B cell (primary cell): ENCODE measurements at regions not wholly inside any gene's neighbourhood (a gene's known extent, or its start where the extent isn't known, plus 50 kb on each side); places are given as distances from the start of the nearest gene placed in this dataset.

ENCODE experiments used
- ATAC-seq: fragments of 200-7000 bp; cut with Tn5 transposase; one replicate; pipeline ENCODE4 v1.10.0; 2021; ENCODE audit warnings: low read depth, mild to moderate bottlenecking, moderate number of reproducible peaks, moderate library complexity
- CTCF ChIA-PET: fragments of 350-600 bp; sonication (Branson Sonifier 250); formaldehyde crosslinking; loops from one replicate; lab custom pipeline; 2021; ENCODE audit warnings: antibody characterized with exemption, inconsistent platforms; lab: Charles Lee
- POLR2A ChIA-PET: fragments of 350-600 bp; sonication (Branson Sonifier 250); formaldehyde crosslinking; loops from one replicate; lab custom pipeline; 2021; ENCODE audit warnings: antibody characterized with exemption; lab: Charles Lee
- DNase-seq: peaks from one replicate; pipeline ENCODE4 v3.0.0; 2013
- H2AFZ ChIP-seq: 2 replicates; pipeline ENCODE4 v1.6.1; 2012; ENCODE audit warnings: mild to moderate bottlenecking, low read depth, low read length; ENCODE audit not compliant: insufficient read depth, poor library complexity, severe bottlenecking
- H3K27ac ChIP-seq, 2 donors: 1 replicate in 1 of 2; 2 replicates in 1 of 2; pipeline ENCODE4 v1.5.1; 2012 to 2013; ENCODE audit warnings: low read length in 2 of 2, mild to moderate bottlenecking in 2 of 2, moderate library complexity in 1 of 2
- H3K27me3 ChIP-seq, 4 experiments: fragments of 200-600 bp in 1 of 4; sonication (generic) in 1 of 4; replicated peaks in 1 of 4; 1 replicate in 2 of 4; 2 replicates in 2 of 4; pipeline versions ENCODE4 v1.6.1 to v1.7.0; 2013 to 2016; ENCODE audit warnings: low read length in 3 of 4, mild to moderate bottlenecking in 2 of 4, mixed read lengths in 1 of 4, moderate library complexity in 1 of 4; ENCODE audit not compliant: insufficient read depth in 4 of 4, control insufficient read depth in 3 of 4; ENCODE audit errors: control extremely low read depth in 1 of 4
- H3K36me3 ChIP-seq, 2 experiments: replicated peaks in 1 of 2; 1 replicate in 1 of 2; 2 replicates in 1 of 2; pipeline versions ENCODE4 v1.6.1 to v1.7.1; 2013; ENCODE audit warnings: low read length in 1 of 2; ENCODE audit not compliant: insufficient read depth in 2 of 2, control insufficient read depth in 1 of 2; ENCODE audit errors: control extremely low read depth in 1 of 2, extremely low read depth in 1 of 2
- H3K4me1 ChIP-seq, 2 donors: fragments of 200-600 bp in 1 of 2; sonication (generic) in 1 of 2; 1 replicate in 1 of 2; 2 replicates in 1 of 2; pipeline versions ENCODE4 v1.5.1 to v1.6.1; 2013 to 2017; ENCODE audit warnings: low read length in 2 of 2; ENCODE audit not compliant: control insufficient read depth in 2 of 2, insufficient read depth in 2 of 2
- H3K4me2 ChIP-seq: replicated peaks from 2 replicates; pipeline ENCODE3; 2012; ENCODE audit warnings: mild to moderate bottlenecking, low read depth, low read length; ENCODE audit not compliant: poor library complexity, severe bottlenecking
- H3K4me3 ChIP-seq, 5 experiments: fragments of 200-600 bp in 1 of 5; sonication (generic) in 1 of 5; 1 replicate in 3 of 5; 2 replicates in 2 of 5; pipeline versions ENCODE4 v1.5.1 to v1.7.0; 2011 to 2016; ENCODE audit warnings: low read length in 4 of 5, mild to moderate bottlenecking in 4 of 5, low read depth in 2 of 5, control low read depth in 1 of 5, moderate library complexity in 1 of 5; ENCODE audit not compliant: insufficient read depth in 1 of 5; ENCODE audit errors: control extremely low read depth in 1 of 5, extremely low read depth in 1 of 5
- H3K79me2 ChIP-seq: fragments of 200-600 bp; sonication (generic); one replicate; pipeline ENCODE4 v1.6.0; 2016; ENCODE audit warnings: low read length; ENCODE audit not compliant: control insufficient read depth, insufficient read depth
- H3K9ac ChIP-seq: fragments of 200-600 bp; sonication (generic); 2 replicates; pipeline ENCODE4 v1.6.1; 2017; ENCODE audit warnings: mild to moderate bottlenecking, low read length, moderate library complexity
- H3K9me3 ChIP-seq, 3 donors: one replicate each; pipeline versions ENCODE4 v1.6.1 to v1.7.1; 2013; ENCODE audit warnings: low read length in 2 of 3; ENCODE audit not compliant: control insufficient read depth in 2 of 3, insufficient read depth in 1 of 3; ENCODE audit errors: control extremely low read depth in 1 of 3
- H4K20me1 ChIP-seq: 2 replicates; pipeline ENCODE4 v1.6.0; 2012; ENCODE audit warnings: mild to moderate bottlenecking, low read length; ENCODE audit not compliant: insufficient read depth, control insufficient read depth, poor library complexity, severe bottlenecking
- H3K27ac Mint-ChIP-seq: one replicate; pipeline ENCODE4 v1.8.0; 2021; ENCODE audit warnings: mixed read lengths
- H3K27me3 Mint-ChIP-seq: one replicate; pipeline ENCODE4 v1.8.0; 2021; ENCODE audit warnings: mixed read lengths
- H3K4me1 Mint-ChIP-seq: one replicate; pipeline ENCODE4 v1.8.0; 2021; ENCODE audit warnings: mixed read lengths
- H3K4me3 Mint-ChIP-seq: one replicate; pipeline ENCODE4 v1.8.0; 2021; ENCODE audit warnings: mixed read lengths
- H3K9me3 Mint-ChIP-seq: one replicate; pipeline ENCODE4 v1.8.0; 2022; ENCODE audit warnings: mixed read lengths; ENCODE audit not compliant: insufficient read depth
- CTCF ChIP-seq: fragments of 200-600 bp; IDR thresholded peaks from one replicate; pipeline ENCODE4 v1.8.0; 2022; ENCODE audit warnings: antibody characterized with exemption, mild to moderate bottlenecking
- EZH2 ChIP-seq: IDR thresholded peaks from 2 replicates; pipeline ENCODE4 v1.6.1; 2012; ENCODE audit warnings: borderline replicate concordance, low read depth, mild to moderate bottlenecking, moderate library complexity, low read length; ENCODE audit not compliant: insufficient read depth, poor library complexity, severe bottlenecking
- WGBS: methylation state at CpG from one replicate; pipeline ENCODE4 v1.1.5; 2013; ENCODE audit warnings: missing lambda C conversion rate; ENCODE audit not compliant: insufficient coverage; 5-methylcytosine and 5-hydroxymethylcytosine counted together
- intact Hi-C: fragments of 100-400 bp; cut with micrococcal nuclease; formaldehyde crosslinking; loops from one replicate; pipeline ENCODE4 v1.10.0; 2022

DNA sequence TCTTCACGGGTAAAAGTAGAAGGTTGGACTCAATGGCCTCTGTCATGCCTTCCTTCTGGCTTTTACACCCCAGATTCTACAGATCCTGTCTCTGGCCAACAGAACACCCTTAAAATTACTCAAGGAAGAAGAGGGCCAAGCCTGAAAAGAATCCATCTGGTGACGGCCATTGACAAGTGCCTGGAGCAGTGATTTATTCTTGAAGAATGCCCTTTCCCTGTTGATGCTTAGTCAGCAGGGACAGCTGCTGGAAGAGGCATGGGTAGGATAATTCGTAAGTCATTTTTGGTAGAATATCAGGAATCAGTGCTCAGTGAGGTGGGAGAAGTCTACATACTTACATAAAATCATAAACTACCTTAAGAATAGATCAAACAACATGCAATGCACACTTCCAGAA, 397.9 kb downstream of the SAMD5 start:
- intact Hi-C loops: no loop called here
- Mint-ChIP-seq H3K4me3 (no peak overlapping the region), H3K4me1 (no peaks in the 10 kb centered on the region), H3K9me3 (no peaks in the 10 kb centered on the region), H3K27ac (no peak overlapping the region), H3K27me3 (no peaks in the 10 kb centered on the region)
- no peak overlapping the region for H3K4me3 ChIP-seq
- H3K4me1 ChIP-seq: no peaks in the 10 kb centered on the region
- no peaks in the 10 kb centered on the region for H3K36me3 ChIP-seq
- ATAC-seq (no peak), DNase-seq (no peak)
- no peak overlapping the region for H2AFZ ChIP-seq
- H3K9ac ChIP-seq: no peak overlapping the region
- POLR2A ChIA-PET: no interaction called here
- no peak overlapping the region for H3K27ac ChIP-seq
- no peaks in the 10 kb centered on the region for H3K27me3 ChIP-seq
- 100% methylated on average over 1 of the region's 3 CpGs for WGBS
- no peaks in the 10 kb centered on the region for H4K20me1 ChIP-seq
- H3K4me2 ChIP-seq: no peak overlapping the region
- TF ChIP-seq CTCF (no peak), EZH2 (no peak)
- H3K9me3 ChIP-seq: peaks cover 0 to 2% (median 0%) of the 10 kb centered on the region in 3 donors
- CTCF ChIA-PET: no interaction called here
- no peaks in the 10 kb centered on the region for H3K79me2 ChIP-seq

GRCh38 chr6:147909640-147910039, 401.1 kb downstream of the SAMD5 start:
- Mint-ChIP-seq H3K9me3 (no peaks in the 10 kb centered on the region), H3K4me3 (no peak overlapping the region), H3K27ac (no peak overlapping the region), H3K4me1 (no peaks in the 10 kb centered on the region), H3K27me3 (no peaks in the 10 kb centered on the region)
- no peak overlapping the region for H3K27ac ChIP-seq
- ChIA-PET CTCF (no interaction called here), POLR2A (no interaction called here)
- H3K79me2 ChIP-seq: no peaks in the 10 kb centered on the region
- H4K20me1 ChIP-seq: no peaks in the 10 kb centered on the region
- H3K4me2 ChIP-seq: no peak overlapping the region
- 100% methylated on average over 3 of the region's 7 CpGs for WGBS
- H3K4me3 ChIP-seq: no peak overlapping the region
- H3K9ac ChIP-seq: no peak overlapping the region
- H2AFZ ChIP-seq: no peak overlapping the region
- ATAC-seq (no peak), DNase-seq (no peak)
- H3K27me3 ChIP-seq: no peaks in the 10 kb centered on the region
- no peak for TF ChIP-seq CTCF
- intact Hi-C loops: no loop called here
- no peaks in the 10 kb centered on the region for H3K4me1 ChIP-seq
- no peaks in the 10 kb centered on the region for H3K36me3 ChIP-seq
- peaks cover 0 to 6% (median 0%) of the 10 kb centered on the region in 3 donors for H3K9me3 ChIP-seq
